HCT116 (cell line): ENCODE measurements at regions not wholly inside any gene's neighbourhood (a gene's known extent, or its start where the extent isn't known, plus 50 kb on each side); places are given as distances from the start of the nearest gene placed in this dataset.

Experiments used
- ATAC-seq: fragments of 200-7000 bp; cut with Tn5 transposase; 2 replicates; pipeline ENCODE4 v1.9.1; 2020; ENCODE audit warnings: mild to moderate bottlenecking, moderate library complexity
- BruUV-seq: library from RNA; stranded (reverse); fragments of 400-500 nt; replicated peaks from 2 replicates; lab custom pipeline; 2021; lab: Mats Ljungman, UMichigan
- CTCF ChIA-PET: fragments of 300-600 bp; sonication (Branson Sonifier 250); formaldehyde crosslinking; loops from one replicate; lab custom pipeline; 2021; ENCODE audit warnings: antibody characterized with exemption; lab: Charles Lee
- POLR2A ChIA-PET: fragments of 300-600, 350-600 bp; sonication (Branson Sonifier 250); formaldehyde crosslinking; loops from one replicate; lab custom pipeline; 2021; ENCODE audit warnings: antibody characterized with exemption; lab: Charles Lee
- RAD21 ChIA-PET, 2 experiments: fragments of 300-600 bp; sonication (Branson Sonifier 250); formaldehyde crosslinking; loops; one replicate each; lab custom pipeline; 2023; ENCODE audit warnings: low total read pairs in 2 of 2; ENCODE audit not compliant: uncharacterized antibody in 2 of 2, unreplicated experiment in 2 of 2, low non-redundant PET in 1 of 2; lab: Charles Lee
- DNase-seq: peaks from one replicate; pipeline ENCODE4 v3.0.0-alpha.2; 2010; ENCODE audit warnings: low read depth, low spot score
- H2AFZ ChIP-seq: fragments of 200-600 bp; shearing (Covaris generic), sonication (generic); 2 replicates; pipeline ENCODE4 v1.6.1; 2017; ENCODE audit warnings: low read depth, mixed run types, mixed read lengths, antibody characterized with exemption, low read length; ENCODE audit not compliant: poor library complexity, severe bottlenecking
- H3K27ac ChIP-seq: 2 replicates; pipeline ENCODE4 v1.5.1; 2012; ENCODE audit warnings: low read depth, low read length
- H3K27me3 ChIP-seq: fragments of 200-600 bp; sonication (generic); 2 replicates; pipeline ENCODE4 v1.6.1; 2016; ENCODE audit warnings: mixed run types, low read length, mixed read lengths; ENCODE audit not compliant: insufficient read depth
- H3K36me3 ChIP-seq, 2 experiments: fragments of 200-500 bp in 1 of 2; fragments of 200-600 bp in 1 of 2; sonication (Bioruptor generic) in 1 of 2; sonication (generic) in 1 of 2; 2 replicates each; pipeline versions ENCODE4 v1.5.1 to v1.6.1; 2014 to 2016; ENCODE audit warnings: low read length in 2 of 2, inconsistent platforms in 1 of 2, mixed read lengths in 1 of 2, mixed run types in 1 of 2; ENCODE audit not compliant: insufficient read depth in 2 of 2, control insufficient read depth in 1 of 2
- H3K4me1 ChIP-seq, 2 experiments: fragments of 200-600 bp in 1 of 2; sonication (generic) in 1 of 2; 2 replicates each; pipeline versions ENCODE4 v1.5.1 to v1.6.1; 2012 to 2017; ENCODE audit warnings: low read length in 2 of 2, inconsistent platforms in 1 of 2, mild to moderate bottlenecking in 1 of 2, mixed read lengths in 1 of 2, mixed run types in 1 of 2, moderate library complexity in 1 of 2; ENCODE audit not compliant: insufficient read depth in 2 of 2, control insufficient read depth in 1 of 2
- H3K4me2 ChIP-seq: fragments of 200-600 bp; sonication (generic); 2 replicates; pipeline ENCODE4 v1.6.1; 2017; ENCODE audit warnings: mixed run types, low read length, mixed read lengths
- H3K4me3 ChIP-seq, 2 experiments: fragments of 200-600 bp in 1 of 2; sonication (generic) in 1 of 2; replicated peaks in 1 of 2; 2 replicates each; pipeline ENCODE4 v1.5.1; 2011 to 2016; ENCODE audit warnings: low read length in 2 of 2, control low read depth in 1 of 2, low read depth in 1 of 2, mild to moderate bottlenecking in 1 of 2, mixed read lengths in 1 of 2, mixed run types in 1 of 2
- H3K79me2 ChIP-seq: fragments of 200-600 bp; sonication (generic); 2 replicates; pipeline ENCODE4 v1.6.1; 2017; ENCODE audit warnings: mild to moderate bottlenecking, mixed run types, low read length, moderate library complexity, mixed read lengths; ENCODE audit not compliant: insufficient read depth
- H3K9ac ChIP-seq: fragments of 200-600 bp; sonication (generic); 2 replicates; pipeline ENCODE4 v1.6.1; 2016; ENCODE audit warnings: low read length, mixed read lengths
- H3K9me2 ChIP-seq: fragments of 200-600 bp; sonication (generic), shearing (Covaris generic); 2 replicates; pipeline ENCODE4 v1.6.1; 2017; ENCODE audit warnings: mixed run types, mild to moderate bottlenecking, moderate library complexity; ENCODE audit not compliant: insufficient read depth
- H3K9me3 ChIP-seq, 2 experiments: fragments of 200-500 bp in 1 of 2; fragments of 200-600 bp in 1 of 2; sonication (Bioruptor generic) in 1 of 2; sonication (generic) in 1 of 2; 2 replicates each; pipeline ENCODE4 v1.6.1; 2014 to 2017; ENCODE audit warnings: low read length in 2 of 2, mixed read lengths in 2 of 2, inconsistent platforms in 1 of 2, low read depth in 1 of 2, mild to moderate bottlenecking in 1 of 2, mixed run types in 1 of 2, moderate library complexity in 1 of 2; ENCODE audit not compliant: control insufficient read depth in 1 of 2, insufficient read depth in 1 of 2
- H4K20me1 ChIP-seq: fragments of 200-600 bp; sonication (generic), shearing (Covaris generic); 2 replicates; pipeline ENCODE4 v1.6.1; 2017; ENCODE audit warnings: mixed run types, mild to moderate bottlenecking, moderate library complexity; ENCODE audit not compliant: insufficient read depth
- ATF3 ChIP-seq: IDR thresholded peaks from 2 replicates; pipeline ENCODE4 v1.6.1; 2012
- ELF1 ChIP-seq: IDR thresholded peaks from 2 replicates; pipeline ENCODE4 v1.6.1; 2012; ENCODE audit warnings: low read depth, borderline replicate concordance
- MAX ChIP-seq: IDR thresholded peaks from 2 replicates; pipeline ENCODE4 v1.6.1; 2012
- REST ChIP-seq: IDR thresholded peaks from 2 replicates; pipeline ENCODE4 v1.6.1; 2012; ENCODE audit warnings: low read depth
- SP1 ChIP-seq: IDR thresholded peaks from 2 replicates; pipeline ENCODE4 v1.6.1; 2012; ENCODE audit warnings: low read depth
- YY1 ChIP-seq: IDR thresholded peaks from 2 replicates; pipeline ENCODE4 v1.6.1; 2011; ENCODE audit warnings: low read length, low read depth, moderate library complexity, mild to moderate bottlenecking; ENCODE audit not compliant: insufficient replicate concordance; ENCODE audit errors: extremely low read depth
- ZBTB33 ChIP-seq: IDR thresholded peaks from 2 replicates; pipeline ENCODE4 v1.6.1; 2011; ENCODE audit warnings: mild to moderate bottlenecking, low read length, moderate library complexity; ENCODE audit not compliant: insufficient replicate concordance; ENCODE audit errors: extremely low read depth
- ZFX ChIP-seq: fragments of 450-650 bp; IDR thresholded peaks from 2 replicates; pipeline ENCODE4 v1.6.1; 2017
- intact Hi-C: fragments of 100-400 bp; cut with micrococcal nuclease; formaldehyde crosslinking; loops from 2 replicates; pipeline ENCODE4 v1.10.0; 2022

- TF ChIP-seq ELF1, result no peak
- no peak for TF ChIP-seq MAX
- no peak for TF ChIP-seq ZBTB33
- TF ChIP-seq YY1, result no peak
Observed at GRCh38 chr12:127943481-127944210, 323.3 kb upstream of the TMEM132C start (continued).

GRCh38 chr12:127944211-127944899, 322.6 kb upstream of the TMEM132C start:
- BruUV-seq, result no TSS peak
- no peak for TF ChIP-seq SP1
- no peak for TF ChIP-seq REST
- TF ChIP-seq ATF3, result no peak
- TF ChIP-seq ZBTB33, result no peak
- no peak for TF ChIP-seq ZFX
- ChIA-PET CTCF (no interaction called here), RAD21 (no interaction called here), POLR2A (no interaction called here)
- H3K4me2 ChIP-seq, result no peak overlapping the region
- H3K4me3 ChIP-seq, result no peak overlapping the region
- peaks cover 3 to 11% of the 10 kb centered on the region in 2 experiments; a peak in 2 of 4 replicates for H3K9me3 ChIP-seq
- no peaks in the 10 kb centered on the region for H3K79me2 ChIP-seq
- no peaks in the 10 kb centered on the region for H3K36me3 ChIP-seq
- no peaks in the 10 kb centered on the region for H3K27me3 ChIP-seq
- no peaks in the 10 kb centered on the region for H4K20me1 ChIP-seq
- no peaks in the 10 kb centered on the region for H3K4me1 ChIP-seq
- no peak overlapping the region for H3K27ac ChIP-seq
- no peaks in the 10 kb centered on the region for H3K9me2 ChIP-seq
- no peak overlapping the region for H2AFZ ChIP-seq
- intact Hi-C loops, result no loop called here
- ATAC-seq (no peak), DNase-seq (no peak)
- no peak overlapping the region for H3K9ac ChIP-seq
